Fibroblast of skin of scalp (primary cell): ENCODE measurements at regions not wholly inside any gene's neighbourhood (a gene's known extent, or its start where the extent isn't known, plus 50 kb on each side); places are given as distances from the start of the nearest gene placed in this dataset.
"Not testable (repeated sequence)": the region's sequence is repeated elsewhere in the genome, so short reads cannot be mapped to it uniquely, and the experiment has no call there.

Experiments
- DNase-seq: peaks from one replicate; pipeline ENCODE4 v3.0.0-alpha.2; 2013

DNA sequence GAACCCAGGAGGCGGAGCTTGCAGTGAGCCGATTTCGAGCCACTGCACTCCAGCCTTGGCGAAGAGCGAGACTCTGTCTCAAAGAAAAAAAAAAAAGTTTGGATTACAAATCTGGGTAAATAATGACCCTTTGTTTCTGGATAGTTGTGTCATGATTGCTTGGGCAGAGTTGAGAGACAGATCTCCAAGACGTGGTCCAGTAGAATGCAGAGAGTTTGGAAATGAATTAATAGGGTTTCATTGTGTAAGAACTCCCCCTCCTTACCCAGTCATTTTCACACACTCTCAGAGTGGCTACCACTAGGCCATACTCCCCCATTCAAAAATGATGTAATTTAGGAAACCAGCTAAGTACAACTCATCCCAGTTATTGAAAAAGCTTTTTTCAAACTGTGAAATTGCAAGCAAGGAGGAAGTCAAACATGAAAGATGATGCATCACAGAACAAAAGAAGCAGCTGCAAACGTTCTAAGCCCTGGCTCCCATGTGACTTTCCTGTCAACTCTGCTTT lies 1331.9 kb downstream of the AACS start:
- DNase-seq: no peak

DNA sequence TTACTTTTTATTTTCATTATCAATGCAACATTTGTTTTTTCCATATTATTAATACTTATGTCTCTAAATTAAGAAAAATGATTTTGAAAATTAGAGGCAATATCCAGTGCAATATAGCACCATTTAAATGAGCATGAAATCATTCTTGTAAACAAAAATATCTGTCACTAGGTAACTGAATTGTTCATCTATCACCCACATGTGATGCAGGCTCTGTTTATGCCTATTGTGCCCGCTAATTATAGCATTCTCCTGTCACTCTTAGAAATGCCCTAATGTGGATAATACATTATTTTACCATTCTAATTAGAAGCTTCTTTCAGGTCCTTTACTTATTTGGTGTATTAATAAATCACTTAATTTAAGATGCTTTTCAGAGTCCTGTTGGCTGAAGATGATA lies 1332.4 kb downstream of the AACS start:
- DNase-seq: no peak

DNA sequence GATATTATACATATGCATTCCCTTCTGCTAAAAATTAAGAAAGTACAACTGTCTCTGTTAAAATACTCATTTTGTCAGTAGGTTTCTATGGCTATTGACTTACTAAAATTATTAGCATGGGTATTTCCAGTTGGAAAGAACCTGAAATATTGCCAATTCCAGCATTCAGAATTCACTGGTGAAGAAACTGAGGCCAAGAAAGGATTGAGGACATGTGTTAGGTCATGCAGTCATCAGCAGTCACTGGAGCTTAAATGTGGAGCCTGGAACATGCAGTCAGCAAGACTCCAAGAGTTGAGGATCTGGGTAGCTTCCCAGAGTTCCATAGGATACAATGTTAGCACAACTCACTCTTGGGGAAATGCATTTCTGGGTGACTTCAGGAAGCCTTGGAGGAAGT lies 1335.6 kb downstream of the AACS start:
- DNase-seq: no peak

DNA sequence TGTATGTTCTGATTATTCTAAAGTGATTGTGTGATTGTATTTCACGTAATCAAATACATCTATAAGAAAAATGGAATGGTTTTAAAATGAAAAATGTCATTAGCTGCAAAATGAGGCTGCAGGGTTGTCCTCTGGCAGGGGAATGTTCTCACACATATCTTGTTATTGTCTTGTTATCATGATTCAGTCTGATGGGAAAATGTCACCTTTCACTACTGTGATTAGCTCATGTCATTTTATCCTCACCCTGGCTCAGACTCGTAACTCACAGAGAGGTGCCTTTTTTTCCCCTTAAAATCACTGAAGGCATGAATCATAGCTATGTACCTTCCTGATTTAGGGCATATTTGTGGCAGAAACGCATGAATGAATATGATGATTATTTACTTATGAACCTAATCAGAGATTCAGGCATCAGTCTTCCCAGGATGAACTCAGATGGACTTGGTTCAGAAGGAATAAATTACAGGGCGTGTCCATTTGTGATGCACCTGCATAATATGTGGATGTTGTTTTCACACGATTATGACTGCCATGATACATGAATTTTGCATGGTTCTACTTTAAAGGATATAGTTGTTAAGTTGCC lies 1339.2 kb downstream of the AACS start:
- DNase-seq: no peak

DNA sequence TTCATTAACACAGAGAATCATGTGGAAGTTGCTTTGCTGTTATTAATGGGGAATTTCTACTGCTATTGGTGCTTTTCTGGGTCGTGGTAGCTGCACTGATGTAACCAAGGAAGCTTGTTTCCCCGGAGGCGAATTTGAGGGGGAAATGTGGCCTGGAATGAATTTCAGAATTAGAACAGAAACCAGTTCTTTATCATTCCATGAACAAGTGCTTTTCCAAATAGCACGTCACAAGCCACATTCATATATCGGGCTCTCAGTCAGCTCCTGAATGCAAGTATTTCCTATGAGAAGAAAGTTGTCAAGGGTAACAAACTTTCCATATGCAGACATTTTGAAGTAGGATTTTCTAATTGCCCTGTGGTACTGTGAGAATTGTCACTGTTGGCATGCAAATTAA lies 1353.2 kb downstream of the AACS start:
- DNase-seq: no peak

DNA sequence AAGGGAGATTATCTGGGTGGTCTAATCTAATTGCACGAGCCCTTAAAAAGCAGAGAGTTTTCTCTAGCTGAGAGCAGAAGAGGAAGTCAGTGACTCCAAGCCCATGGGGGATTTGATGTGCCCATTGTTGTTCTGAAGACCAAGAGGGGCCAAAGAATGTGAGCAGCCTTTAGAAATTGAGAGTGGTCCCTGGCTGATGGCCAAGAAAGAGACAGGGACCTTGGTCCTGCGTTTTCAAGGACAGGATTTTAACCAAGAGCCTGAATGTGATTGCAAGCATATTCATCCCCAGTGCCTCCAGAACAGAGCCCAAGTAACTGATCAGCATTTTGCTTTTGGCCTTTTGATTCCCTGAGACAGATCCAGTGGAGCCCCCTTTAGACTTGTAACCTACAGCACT lies 1353.9 kb downstream of the AACS start:
- DNase-seq: no peak

DNA sequence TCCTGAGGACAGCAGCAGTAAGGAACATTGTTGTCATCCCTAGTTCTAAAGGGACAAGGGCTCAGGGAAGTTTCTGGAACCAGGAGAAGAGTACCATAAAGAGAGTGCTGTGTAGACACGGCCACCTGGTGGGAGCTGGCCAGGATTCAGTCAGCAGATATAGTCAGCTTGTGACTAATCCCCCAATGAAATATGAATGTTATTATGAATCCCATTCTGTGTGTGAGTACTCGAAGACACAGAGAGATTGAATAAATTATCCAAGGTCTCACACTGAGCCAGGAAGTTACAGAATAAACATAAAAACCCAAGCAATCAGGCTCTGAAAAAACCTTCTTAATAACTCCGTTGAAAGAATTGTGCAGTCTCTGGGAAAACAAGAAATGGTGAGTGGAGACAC lies 1359.5 kb downstream of the AACS start:
- no peak for DNase-seq

DNA sequence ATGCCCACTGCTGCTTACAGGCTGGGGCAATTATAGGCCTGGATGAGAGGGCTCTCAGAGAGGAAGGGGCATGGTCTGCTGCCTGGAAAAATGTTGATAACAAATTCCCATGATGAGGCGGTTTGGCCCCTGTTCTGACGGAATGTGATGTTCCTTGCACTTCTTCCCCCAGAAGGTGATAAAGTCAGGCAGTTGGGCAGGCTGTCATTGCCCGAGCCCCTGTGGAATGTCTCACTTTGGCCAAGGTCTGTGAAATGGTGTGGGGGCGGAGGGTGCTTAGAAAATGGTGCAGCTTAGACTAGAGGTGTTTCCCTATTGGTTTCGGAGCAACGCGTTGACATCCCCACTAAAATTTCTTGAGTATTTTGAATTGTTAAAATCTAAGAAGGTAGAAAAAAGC lies 1360.0 kb downstream of the AACS start:
- DNase-seq: no peak

DNA sequence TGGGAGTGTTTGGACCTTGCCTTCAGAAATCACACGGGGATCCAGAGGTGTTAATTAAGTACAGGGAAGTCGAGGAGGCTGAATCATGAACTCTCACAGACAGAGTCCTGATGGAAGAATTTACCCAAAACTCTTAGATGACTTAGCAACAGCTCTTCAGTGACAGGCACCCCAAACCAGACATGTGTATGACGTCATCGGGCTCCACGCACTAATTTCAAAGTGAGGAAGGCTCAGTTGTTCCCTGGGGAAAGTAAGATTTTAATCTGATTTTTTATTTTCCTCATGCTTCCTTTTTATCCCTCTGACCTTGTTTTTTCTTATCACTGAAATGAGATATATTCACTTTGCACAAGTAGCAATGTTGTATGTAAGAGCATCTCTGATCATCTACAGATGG lies 1363.5 kb downstream of the AACS start:
- DNase-seq: no peak

DNA sequence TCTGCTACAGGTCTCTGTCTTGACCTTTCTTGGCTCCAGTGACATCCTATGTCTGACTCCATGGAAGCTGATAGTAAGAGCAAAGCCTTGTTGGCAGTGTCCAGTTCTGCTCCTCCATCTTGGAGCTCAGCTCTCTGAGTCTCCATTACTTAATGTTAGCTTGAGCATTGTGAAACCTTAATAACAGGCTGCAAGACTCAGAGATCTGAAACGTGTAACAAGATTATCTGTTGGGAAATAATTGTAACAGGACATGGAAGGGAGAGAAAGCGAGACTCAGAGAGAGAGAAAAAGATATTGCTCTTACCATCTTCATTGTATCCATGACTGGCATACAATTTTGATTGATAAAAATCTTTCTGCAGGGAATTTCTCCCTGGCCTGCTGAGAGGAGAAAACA lies 1365.7 kb downstream of the AACS start:
- DNase-seq: no peak

DNA sequence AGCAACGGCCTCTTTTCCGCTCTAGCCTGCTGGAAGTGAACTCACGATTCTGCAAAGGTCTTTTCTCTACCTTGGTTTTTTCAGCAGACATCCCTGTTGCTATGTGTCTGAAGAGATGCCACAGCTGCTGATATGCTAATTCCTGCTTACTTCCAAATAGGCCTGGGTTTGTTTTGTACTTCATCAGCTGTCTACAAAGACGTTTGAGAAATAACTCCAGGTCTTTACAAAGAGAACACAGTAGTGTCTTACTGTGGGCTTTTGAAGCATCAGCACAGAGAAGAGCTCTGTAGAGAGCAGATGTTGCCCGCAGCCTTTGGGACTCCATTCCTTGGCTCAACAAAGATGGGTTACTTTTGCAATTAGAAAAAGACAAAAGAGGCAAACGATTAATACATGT lies 1366.5 kb downstream of the AACS start:
- no peak for DNase-seq

DNA sequence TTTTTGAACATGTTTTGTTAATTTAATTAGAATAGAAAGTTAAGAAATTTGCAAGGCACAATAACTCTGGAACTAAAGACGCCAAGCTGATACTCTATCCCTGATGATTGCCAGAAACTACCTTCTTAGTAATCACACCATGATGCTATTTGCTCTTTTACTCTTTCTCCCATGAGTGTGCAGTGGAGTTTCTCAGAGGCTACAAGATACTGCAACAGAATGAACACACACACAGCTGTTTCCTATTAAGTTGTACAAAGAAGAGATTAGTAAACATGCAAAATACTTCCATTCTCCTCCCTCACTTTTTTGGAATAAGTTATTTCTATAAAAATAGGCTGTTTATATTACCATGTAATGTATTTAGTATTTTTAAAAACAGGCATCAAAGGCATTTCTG lies 1367.5 kb downstream of the AACS start:
- no peak for DNase-seq

DNA sequence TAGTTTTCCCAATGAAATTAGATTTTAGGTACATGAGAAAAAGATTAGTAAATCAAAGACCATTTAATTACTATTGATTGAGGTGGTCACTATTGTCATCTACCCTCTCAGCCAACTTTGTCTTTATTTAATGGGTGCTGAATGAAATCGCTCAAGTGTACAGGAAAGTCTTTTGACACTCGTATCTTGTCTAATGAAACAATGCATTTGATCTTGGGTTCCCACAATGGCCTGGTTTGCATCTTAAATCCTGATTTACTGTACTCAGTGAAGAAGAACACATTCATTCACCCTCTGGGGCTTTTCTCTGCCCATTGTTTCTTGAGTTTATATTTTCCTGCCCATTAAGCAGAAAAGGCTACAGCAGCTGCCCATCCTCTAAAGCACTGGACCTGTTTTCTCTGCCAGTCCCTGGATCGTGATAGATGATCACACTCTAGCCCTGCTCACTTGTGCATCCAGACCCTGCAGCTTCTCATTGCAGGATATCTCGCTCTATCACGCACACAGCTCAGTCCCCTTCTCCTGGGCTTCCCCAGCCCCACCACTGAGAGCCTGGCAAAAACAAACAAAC lies 1369.3 kb downstream of the AACS start:
- DNase-seq: no peak

DNA sequence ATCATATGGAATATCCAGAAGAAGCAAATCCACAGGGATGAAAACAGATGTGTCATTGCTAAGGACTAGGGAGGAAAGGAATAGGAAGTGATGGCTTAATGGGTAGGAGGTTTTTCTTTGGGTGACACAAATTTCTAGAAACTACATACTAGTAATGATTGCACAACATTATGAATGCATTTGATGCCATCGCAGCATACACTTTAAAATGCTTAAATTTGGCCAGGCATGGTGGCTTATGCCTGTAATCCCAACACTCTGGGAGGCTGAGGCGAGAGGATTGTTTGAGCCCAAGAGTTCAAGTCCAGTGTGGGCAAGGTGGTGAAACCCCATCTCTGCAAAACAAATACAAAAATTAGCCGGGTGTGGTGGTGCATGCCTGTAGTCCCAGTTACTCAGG lies 1370.8 kb downstream of the AACS start:
- DNase-seq: no peak

DNA sequence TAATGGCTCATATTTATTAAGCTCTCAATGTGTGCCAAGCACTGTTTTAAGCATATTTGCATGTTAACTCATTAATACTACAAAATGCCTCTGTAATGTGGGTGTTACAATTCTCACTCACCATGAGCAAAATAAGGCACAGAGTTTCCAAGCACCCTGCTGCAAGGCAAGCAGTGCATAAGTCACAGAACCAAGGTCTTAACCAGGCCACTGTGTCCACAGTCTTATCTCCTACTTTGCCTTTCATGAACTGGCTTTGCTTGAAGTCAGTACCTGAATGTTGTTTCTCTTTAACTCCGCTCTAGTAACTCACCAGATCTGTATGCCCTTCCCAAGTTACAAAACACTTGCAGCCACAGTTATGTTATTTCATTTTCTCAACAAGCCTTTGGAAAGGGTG lies 1372.7 kb downstream of the AACS start:
- no peak for DNase-seq

DNA sequence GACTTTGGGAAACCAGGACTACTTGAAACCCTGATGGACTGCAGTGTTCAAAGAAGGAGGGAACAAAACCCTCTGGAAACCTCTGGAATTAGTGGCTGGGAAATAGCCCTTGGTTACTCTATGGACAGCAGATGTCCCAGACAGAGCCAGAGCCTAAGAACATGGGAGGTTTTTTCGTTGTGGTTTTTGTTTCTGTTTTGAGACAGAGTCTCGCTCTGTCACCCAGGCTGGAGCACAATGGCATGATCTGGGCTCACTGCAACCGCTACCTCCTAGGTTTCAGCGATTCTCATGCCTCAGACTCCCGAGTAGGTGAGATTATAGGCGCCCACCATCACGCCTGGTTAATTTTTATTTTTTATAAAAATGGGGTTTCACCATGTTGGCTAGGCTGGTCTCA lies 1378.7 kb downstream of the AACS start:
- DNase-seq: no peak

DNA sequence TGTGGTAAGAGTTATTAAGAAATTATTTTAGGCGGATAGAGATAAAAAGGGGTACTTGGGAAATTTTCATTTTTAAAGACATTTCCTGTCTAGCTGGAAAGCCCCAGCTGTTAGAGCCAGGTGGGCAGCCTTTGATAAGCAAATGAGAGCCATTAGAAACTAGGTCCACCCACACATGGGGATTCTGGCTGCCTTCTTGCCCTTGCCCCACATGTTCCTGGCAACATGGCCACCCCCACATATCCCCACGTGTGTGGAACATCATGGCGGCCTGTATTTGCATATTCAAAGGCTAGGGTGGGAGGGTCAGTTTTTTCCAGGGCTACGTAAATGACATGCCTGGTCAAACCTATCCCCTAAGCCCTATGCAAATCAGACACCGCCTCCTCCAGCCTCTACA lies 1382.1 kb downstream of the AACS start:
- no peak for DNase-seq

DNA sequence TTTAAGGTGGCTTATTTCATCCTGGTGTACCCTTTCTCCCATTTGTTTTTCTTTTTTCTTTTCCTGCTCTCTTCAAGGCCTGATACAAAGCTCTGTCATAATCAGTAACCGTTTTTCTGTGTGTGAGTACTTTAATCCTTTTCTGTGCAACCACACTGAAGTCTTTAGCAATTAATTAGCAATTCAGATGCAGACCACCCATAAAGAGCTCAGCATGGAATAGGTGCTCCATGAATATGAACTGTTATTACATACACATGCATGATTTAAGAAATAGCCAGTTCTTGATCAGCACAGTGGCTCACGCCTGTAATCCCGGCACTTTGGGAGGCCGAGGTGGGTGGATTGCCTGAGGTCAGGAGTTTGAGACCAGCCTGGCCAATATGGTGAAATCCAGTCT lies 1386.6 kb downstream of the AACS start:
- DNase-seq: no peak

DNA sequence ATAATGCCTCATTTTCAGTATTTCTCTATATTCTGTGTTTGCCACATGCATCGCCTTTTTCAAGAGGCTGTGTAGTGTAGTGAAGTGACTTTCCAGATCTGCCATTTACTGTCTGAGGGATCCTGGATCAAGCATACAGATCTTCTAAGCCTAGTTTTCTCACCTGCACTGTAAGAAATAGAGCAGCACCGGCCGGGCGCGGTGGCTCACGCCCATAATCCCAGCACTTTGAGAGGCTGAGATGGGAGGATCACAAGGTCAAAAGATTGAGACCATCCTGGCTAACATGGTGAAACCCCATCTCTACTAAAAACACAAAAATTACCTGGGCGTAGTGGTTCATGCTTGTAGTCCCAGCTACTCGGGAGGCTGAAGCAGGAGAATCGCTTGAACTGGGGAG lies 1387.5 kb downstream of the AACS start:
- DNase-seq: not testable (repeated sequence)

DNA sequence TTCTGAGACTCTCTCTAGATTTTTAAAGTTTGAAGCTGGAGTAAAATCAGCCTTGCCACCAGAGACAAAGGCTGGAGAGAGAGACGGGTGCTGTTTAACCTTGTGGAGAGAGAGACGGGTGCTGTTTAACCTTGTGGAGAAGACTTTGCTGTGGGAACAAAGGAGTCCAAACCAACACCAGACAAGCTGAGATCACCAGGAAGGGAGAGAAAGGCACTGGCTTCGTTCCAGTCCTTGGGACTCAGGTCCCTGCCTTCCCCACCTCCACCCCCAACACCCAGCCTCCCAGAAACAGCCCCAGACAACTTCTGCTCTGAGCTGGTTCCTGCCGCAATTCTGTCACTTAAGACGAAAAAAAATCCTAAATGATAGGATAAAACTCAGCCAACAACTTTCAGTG lies 1389.3 kb downstream of the AACS start:
- no peak for DNase-seq

DNA sequence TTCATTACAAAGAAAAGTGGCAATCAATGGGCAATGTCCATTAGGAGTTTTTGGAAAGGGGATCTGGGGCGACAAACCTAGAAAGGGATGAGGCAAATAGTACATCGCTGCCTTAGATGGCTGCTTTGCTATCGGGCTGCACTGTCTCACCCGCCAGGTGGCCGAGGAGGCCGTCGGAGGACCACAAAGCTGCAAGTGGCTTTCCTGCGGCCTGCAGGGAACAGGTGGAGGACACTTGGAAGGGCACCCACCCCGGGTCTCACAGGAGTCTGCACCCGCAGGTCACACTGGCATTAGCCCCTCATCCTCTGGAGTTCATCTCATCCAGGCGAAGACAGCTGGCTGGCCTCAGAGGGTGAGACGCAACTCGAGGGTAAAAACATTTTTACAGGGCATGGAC lies 1392.5 kb downstream of the AACS start:
- no peak for DNase-seq

DNA sequence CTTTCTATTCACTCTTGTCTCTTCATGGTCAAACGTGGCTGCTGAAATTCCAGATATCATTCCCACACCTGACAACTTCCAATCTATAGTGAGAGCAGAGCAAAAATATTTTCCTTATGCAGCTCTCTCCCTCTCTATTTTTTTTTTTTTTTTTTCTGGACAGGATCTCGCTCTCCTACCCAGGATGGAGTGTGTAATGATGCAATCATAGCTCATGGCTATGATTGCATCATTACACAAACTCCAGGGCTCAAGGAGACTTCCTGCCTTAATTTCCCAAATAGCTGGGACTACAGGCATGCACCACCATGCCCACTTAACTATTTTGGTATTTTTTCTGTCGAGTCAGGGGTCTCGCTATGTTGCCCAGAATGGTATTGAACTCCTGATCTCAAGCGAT lies 1398.9 kb downstream of the AACS start:
- DNase-seq: no peak

DNA sequence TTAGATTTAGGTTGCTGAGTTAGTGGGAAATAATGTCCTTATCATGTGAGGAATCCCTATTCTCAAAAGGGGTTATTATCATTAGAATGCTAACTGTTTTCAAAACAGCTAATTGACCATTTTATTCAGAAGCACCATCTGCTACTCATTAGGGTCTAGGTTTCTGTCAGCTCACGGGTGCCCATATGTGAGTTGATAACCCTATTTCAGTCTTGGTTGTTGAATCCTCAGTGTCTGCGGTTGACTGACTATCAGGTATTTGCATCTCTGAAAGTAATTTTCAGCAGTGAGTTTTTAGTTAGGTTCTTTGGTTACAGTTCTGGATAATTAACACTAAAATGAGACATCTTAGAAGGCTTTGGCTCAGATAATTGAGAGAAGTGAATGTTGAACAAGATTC lies 1404.0 kb downstream of the AACS start:
- no peak for DNase-seq

DNA sequence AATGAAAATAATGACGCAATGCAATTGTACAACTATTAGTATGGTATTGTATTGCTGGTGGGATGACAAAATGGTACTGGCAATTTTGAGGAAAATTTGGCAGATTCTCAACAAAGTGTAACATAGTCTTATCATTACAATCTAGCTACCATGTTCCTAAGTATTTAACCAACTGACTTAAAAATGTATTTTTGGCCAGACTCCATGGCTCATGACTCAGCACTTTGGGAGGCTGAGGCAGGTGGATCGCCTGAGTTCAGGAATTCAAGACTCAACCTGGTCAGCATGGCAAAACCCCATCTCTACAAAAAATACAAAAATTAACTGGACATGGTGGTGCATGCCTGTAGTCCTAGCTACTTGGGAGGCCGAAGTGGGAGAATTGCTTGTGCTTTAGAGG lies 1409.5 kb downstream of the AACS start:
- no peak for DNase-seq

DNA sequence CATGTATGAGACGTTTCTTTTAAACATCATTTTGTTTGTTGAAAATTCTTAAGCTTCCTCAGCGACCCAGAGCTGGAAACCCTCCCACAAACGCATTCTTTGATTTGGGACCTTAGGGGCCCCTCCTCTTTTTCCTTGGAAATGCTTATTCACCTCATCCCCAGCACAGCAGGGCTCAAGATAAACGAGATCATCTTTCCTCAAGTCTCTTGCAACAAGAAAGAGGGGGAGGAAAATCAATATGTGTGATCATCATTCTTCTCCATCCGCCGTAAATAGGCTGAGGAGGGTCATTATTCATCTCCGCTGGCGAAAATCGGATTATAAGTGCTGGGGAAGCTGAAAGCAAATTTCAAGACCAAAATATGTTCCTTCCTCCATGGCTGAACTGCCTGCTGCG lies 1415.2 kb downstream of the AACS start:
- no peak for DNase-seq
